NCI-H2227 (cell line): ENCODE measurements at regions not wholly inside any gene's neighbourhood (a gene's known extent, or its start where the extent isn't known, plus 50 kb on each side); places are given as distances from the start of the nearest gene placed in this dataset.
"Not testable (repeated sequence)": the region's sequence is repeated elsewhere in the genome, so short reads cannot be mapped to it uniquely, and the experiment has no call there.

ENCODE experiments used
- DNase-seq: peaks from one replicate; lab custom pipeline; 2025; ENCODE audit not compliant: unreplicated experiment; lab: John Stamatoyannopoulos, UW

- no peak for DNase-seq
Observed at GRCh38 chr4:143819029-143819428, 86.3 kb downstream of the GYPE start.

DNA sequence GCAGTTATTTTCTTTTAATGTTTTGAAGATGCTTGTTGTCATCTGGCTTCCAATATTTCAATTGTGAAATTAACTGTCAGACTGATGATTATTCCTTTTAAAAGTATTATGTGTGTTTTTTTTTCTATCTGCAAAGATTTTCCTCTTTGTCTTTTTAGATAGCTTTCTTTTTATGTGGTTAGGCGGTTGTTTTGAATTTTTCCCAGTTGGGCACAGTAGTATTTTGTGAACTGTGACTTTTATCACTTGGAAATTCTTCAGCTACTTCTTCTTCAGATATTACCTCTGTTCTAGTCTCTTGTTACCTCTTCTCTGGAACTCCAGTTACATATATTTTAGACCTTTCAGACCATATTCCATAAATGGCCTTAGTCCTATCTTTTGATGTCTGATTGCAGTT is 87.5 kb downstream of the GYPE start:
- not testable (repeated sequence) for DNase-seq

DNA sequence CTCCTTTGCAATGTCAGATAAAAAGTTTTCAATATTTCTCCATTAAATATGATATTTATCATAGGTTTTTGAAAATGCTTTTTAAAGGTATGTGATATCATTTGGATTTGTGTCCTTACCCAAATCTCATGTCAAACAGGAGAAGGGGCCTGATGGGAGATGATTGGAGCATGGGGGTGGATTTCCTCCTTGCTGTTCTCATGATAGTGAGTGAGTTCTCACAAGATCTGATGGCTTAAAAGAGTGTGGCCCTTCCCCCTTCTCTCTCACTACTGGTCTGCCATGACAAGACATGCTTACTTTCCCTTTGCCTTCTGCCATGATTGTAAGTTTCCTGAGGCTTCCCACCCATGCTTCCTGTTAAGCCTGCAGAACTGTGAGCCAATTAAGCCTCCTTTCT is 90.0 kb downstream of the GYPE start:
- not testable (repeated sequence) for DNase-seq

DNA sequence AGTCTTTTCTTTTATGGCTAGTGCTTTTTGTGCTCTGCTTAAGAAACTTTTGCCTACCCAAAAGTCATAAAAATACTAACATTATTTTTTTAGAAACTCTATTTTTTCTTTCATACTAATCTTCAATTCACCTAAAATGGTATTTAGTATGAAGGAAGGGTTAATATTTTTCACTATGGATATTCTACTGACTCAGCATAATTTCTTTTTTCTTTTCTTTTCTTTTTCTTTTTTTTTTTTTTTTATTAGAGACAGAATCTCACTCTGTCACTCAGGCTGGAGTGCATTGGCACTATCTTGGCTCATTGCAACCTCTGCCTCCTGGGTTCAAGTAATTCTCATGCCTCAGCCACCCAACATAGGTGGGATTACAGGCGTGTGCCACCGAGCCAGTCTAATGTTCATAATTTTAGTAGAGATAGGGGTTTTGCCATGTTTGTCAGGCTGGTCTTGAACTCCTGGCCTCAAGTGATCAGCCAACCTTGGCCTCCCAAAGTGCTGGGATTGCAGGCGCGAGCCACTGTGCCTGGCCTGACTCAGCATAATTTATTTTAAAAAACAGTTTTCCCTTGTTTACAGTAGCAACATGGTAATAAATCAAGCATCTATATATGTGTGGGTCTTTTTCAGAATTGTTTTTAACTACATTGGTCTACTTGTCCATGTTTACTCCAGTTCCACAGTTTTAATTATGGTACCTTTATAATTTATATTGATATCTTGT is 91.8 kb downstream of the GYPE start:
- DNase-seq: not testable (repeated sequence)

DNA sequence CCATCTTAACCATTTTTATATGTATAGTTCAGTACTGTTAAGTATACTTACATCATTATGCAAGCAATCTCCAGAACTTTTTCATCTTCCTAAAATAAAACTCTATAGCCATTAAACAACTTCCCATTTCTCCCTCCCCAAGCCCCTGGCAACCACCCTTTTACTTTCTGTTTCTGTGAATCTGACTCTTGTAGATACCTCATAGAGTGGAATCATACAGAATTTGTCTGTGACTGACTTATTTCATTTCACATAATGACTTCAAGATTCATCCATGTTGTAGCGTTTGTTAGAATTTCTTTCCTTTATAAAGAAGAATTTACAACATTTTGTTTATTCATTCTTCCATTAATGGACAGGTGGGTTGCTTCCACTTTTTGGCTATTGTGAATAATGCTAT is 91.2 kb upstream of the FREM3 start:
- DNase-seq: not testable (repeated sequence)

GRCh38 chr4:143790425-143790824 is 90.0 kb upstream of the FREM3 start:
- not testable (repeated sequence) for DNase-seq

- not testable (repeated sequence) for DNase-seq
Observed at GRCh38 chr4:143789618-143790017, 89.1 kb upstream of the FREM3 start.

GRCh38 chr4:143784567-143784966 is 84.1 kb upstream of the FREM3 start:
- DNase-seq: no peak

- no peak for DNase-seq
Observed at GRCh38 chr4:143782521-143782920, 82.0 kb upstream of the FREM3 start.

DNA sequence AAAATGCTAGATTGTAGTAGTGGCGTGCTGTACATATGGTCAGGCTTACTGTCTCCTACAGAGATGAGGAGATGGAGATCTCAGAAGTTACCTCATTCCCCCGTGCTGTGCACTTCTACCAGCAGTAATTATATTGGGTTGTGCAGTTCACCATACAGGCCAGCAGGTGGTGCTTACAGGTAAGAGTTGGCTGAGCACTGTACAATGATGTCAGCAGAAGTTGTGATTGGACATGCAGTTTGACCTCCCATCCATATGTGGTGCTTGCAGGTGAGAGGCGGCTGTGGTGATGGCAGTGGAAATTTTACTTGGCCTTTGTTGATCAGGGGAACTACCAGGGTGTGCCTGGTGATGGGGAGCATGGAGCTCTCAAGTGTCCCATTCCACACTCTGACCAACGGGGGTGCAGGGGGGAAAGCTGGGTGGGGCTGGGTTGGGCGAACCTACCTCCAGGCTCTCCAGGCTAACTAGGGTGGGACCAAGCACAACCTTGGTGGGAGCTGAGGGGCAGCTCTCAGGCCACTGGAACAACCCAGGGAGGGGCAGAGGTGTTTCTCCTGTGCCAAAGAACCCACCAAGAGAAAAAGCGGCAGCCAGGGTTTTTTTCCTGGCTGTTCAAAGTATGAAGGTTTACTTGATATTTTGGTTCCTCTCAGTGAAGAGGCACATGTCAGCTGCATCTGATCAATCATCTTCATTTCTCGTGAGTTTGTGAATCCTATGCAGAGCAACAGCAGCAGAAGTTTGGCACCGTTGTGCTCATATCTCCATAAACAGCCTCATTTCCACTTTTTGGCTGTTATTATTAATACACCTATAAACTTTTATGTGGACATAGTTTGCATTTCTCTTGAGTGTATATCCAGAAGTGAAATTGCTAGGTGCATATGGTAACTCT is 73.8 kb upstream of the FREM3 start:
- DNase-seq: peak; percentile 8

- no peak for DNase-seq
Observed at GRCh38 chr4:143771269-143771668, 70.8 kb upstream of the FREM3 start.

GRCh38 chr4:143768007-143768591 is 67.6 kb upstream of the FREM3 start:
- DNase-seq: no peak

- no peak for DNase-seq
Observed at GRCh38 chr4:143763587-143763986, 63.1 kb upstream of the FREM3 start.

DNA sequence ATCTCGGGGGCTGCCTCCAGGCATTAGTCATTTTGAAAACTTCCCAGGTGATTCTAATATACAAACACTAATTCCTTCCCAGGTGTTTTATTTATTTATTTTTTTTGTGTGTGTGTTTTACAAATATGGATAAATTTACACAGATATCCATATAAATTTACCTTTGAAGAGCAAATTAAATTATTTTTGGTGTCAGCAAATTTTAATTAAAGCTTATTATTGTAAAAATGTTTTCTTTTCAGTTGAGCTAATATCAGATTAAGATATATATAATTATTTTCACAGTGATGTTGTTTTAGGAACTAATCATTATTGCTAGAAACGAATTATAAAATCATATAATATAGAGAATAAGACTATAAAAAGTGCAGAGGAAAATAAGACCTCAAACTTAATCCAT is 62.0 kb upstream of the FREM3 start:
- no peak for DNase-seq
